Osteoblast (primary cell): ENCODE measurements at regions not wholly inside any gene's neighbourhood (a gene's known extent, or its start where the extent isn't known, plus 50 kb on each side); places are given as distances from the start of the nearest gene placed in this dataset.

Source experiments
- DNase-seq: peaks from one replicate; pipeline ENCODE4 v3.0.0; 2011; ENCODE audit warnings: low spot score, mixed read lengths; ENCODE audit not compliant: insufficient read length; ENCODE audit errors: missing footprints
- H2AFZ ChIP-seq: 2 replicates; pipeline ENCODE4 v1.6.0; 2011; ENCODE audit warnings: mild to moderate bottlenecking, low read length
- H3K27ac ChIP-seq: 2 replicates; pipeline ENCODE4 v1.5.1; 2011; ENCODE audit warnings: mild to moderate bottlenecking, low read depth, low read length, moderate library complexity
- H3K27me3 ChIP-seq: 2 replicates; pipeline ENCODE4 v1.6.0; 2012; ENCODE audit warnings: mild to moderate bottlenecking, control low read depth, inconsistent platforms, low read length, moderate library complexity; ENCODE audit not compliant: insufficient read depth
- H3K36me3 ChIP-seq: 2 replicates; pipeline ENCODE4 v1.5.1; 2011; ENCODE audit warnings: mild to moderate bottlenecking, low read length, control low read depth, moderate library complexity; ENCODE audit not compliant: insufficient read depth
- H3K4me1 ChIP-seq: 2 replicates; pipeline ENCODE4 v1.5.1; 2011; ENCODE audit warnings: mild to moderate bottlenecking, low read length, control low read depth, moderate library complexity; ENCODE audit not compliant: insufficient read depth
- H3K4me2 ChIP-seq: 2 replicates; pipeline ENCODE4 v1.6.0; 2011; ENCODE audit warnings: mild to moderate bottlenecking, low read length; ENCODE audit not compliant: insufficient read depth
- H3K4me3 ChIP-seq: fragments of 200-600 bp; sonication (generic); 3 replicates; pipeline ENCODE4 v1.5.1; 2012; ENCODE audit warnings: mild to moderate bottlenecking, low read length, inconsistent platforms; ENCODE audit not compliant: insufficient read depth
- H3K79me2 ChIP-seq: 2 replicates; pipeline ENCODE4 v1.6.0; 2012; ENCODE audit warnings: mild to moderate bottlenecking, low read length, control low read depth, inconsistent platforms; ENCODE audit not compliant: insufficient read depth
- H3K9me3 ChIP-seq: 2 replicates; pipeline ENCODE4 v1.5.1; 2011; ENCODE audit warnings: low read depth, low read length, control low read depth
- H4K20me1 ChIP-seq: 2 replicates; pipeline ENCODE4 v1.6.0; 2012; ENCODE audit warnings: mild to moderate bottlenecking, low read length, control low read depth; ENCODE audit not compliant: insufficient read depth
- CTCF ChIP-seq: IDR thresholded peaks from 2 replicates; pipeline ENCODE4 v1.5.1; 2011; ENCODE audit warnings: mild to moderate bottlenecking, low read depth, low read length, moderate library complexity; ENCODE audit errors: extremely low read depth

- no peak for DNase-seq
- no peak overlapping the region for H3K27ac ChIP-seq
- no peaks in the 10 kb centered on the region for H3K9me3 ChIP-seq
- no peak overlapping the region for H3K4me2 ChIP-seq
- no peaks in the 10 kb centered on the region for H3K79me2 ChIP-seq
- H2AFZ ChIP-seq: no peak overlapping the region
- H3K27me3 ChIP-seq: no peaks in the 10 kb centered on the region
- no peaks in the 10 kb centered on the region for H3K4me1 ChIP-seq
- H3K36me3 ChIP-seq: no peaks in the 10 kb centered on the region
- H3K4me3 ChIP-seq: no peak overlapping the region
- no peak for TF ChIP-seq CTCF
- no peaks in the 10 kb centered on the region for H4K20me1 ChIP-seq
These were observed 604.6 kb downstream of the PCDH7 start for GRCh38 chr4:31324814-31325213.

- Histone ChIP-seq H3K4me3 (no peak overlapping the region), H3K27ac (no peak overlapping the region), H4K20me1 (no peaks in the 10 kb centered on the region), H3K27me3 (no peaks in the 10 kb centered on the region), H3K4me2 (no peak overlapping the region), H3K79me2 (no peaks in the 10 kb centered on the region), H3K9me3 (no peaks in the 10 kb centered on the region), H2AFZ (no peak overlapping the region), H3K4me1 (no peaks in the 10 kb centered on the region), H3K36me3 (no peaks in the 10 kb centered on the region)
- TF ChIP-seq CTCF: no peak
- DNase-seq: no peak
These were observed 605.1 kb downstream of the PCDH7 start for GRCh38 chr4:31325300-31325699.

GRCh38 chr4:31327031-31327430 is 606.9 kb downstream of the PCDH7 start:
- no peak overlapping the region for H3K27ac ChIP-seq
- no peak for DNase-seq
- TF ChIP-seq CTCF: no peak
- no peaks in the 10 kb centered on the region for H3K79me2 ChIP-seq
- no peak overlapping the region for H2AFZ ChIP-seq
- H3K4me2 ChIP-seq: no peak overlapping the region
- no peaks in the 10 kb centered on the region for H3K9me3 ChIP-seq
- H3K36me3 ChIP-seq: no peaks in the 10 kb centered on the region
- no peaks in the 10 kb centered on the region for H3K4me1 ChIP-seq
- no peaks in the 10 kb centered on the region for H4K20me1 ChIP-seq
- no peak overlapping the region for H3K4me3 ChIP-seq
- no peaks in the 10 kb centered on the region for H3K27me3 ChIP-seq

GRCh38 chr4:31328932-31329331 is 608.8 kb downstream of the PCDH7 start:
- Histone ChIP-seq H3K36me3 (no peaks in the 10 kb centered on the region), H3K27ac (no peak overlapping the region), H3K79me2 (no peaks in the 10 kb centered on the region), H3K27me3 (no peaks in the 10 kb centered on the region), H3K4me1 (no peaks in the 10 kb centered on the region), H3K4me2 (no peak overlapping the region), H2AFZ (no peak overlapping the region), H3K9me3 (no peaks in the 10 kb centered on the region), H4K20me1 (no peaks in the 10 kb centered on the region), H3K4me3 (no peak overlapping the region)
- no peak for TF ChIP-seq CTCF
- DNase-seq: no peak
